ENCODE measurements at regions not wholly inside any gene's neighbourhood (a gene's known extent, or its start where the extent isn't known, plus 50 kb on each side); places are given as distances from the start of the nearest gene placed in this dataset.
A peak's percentile ranks its signal among the peaks of the same experiment; 100 is the strongest.
"Not testable (repeated sequence)": the region's sequence is repeated elsewhere in the genome, so short reads cannot be mapped to it uniquely, and the experiment has no call there.

- DNase-seq, result no peak
These were observed 91.2 kb upstream of the ERCC6L2 start for GRCh38 chr9:95784318-95784717.

DNA sequence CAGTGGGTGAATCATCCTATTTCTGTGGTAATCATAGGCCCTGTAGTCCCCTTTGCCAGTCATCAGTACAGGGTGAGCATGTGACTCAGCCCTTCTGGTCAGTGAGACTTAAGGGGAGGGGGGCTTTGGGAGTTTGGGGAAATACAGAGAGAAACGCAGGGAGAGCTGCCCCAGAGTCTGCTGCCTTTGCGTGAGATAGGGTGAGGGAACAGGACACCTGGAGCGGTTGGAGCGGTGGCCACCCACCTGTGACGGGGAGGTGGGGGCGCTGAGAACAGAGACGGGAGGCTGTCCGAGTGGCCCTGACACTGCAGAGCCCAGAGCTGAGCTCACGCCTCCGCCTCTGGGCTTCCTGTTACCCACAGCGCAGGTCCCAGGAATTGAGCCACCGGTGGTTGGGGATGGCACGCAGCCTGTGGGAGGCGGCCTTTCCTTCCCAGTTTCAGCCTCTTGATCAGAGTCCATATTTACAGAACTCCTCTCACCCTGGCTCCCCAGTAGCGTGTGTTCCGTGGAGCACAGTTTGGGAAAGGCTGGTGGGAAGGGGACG lies 92.0 kb upstream of the ERCC6L2 start:
- no peak for DNase-seq

- no peak for DNase-seq
These were observed 94.7 kb upstream of the ERCC6L2 start for GRCh38 chr9:95780751-95781150.

DNA sequence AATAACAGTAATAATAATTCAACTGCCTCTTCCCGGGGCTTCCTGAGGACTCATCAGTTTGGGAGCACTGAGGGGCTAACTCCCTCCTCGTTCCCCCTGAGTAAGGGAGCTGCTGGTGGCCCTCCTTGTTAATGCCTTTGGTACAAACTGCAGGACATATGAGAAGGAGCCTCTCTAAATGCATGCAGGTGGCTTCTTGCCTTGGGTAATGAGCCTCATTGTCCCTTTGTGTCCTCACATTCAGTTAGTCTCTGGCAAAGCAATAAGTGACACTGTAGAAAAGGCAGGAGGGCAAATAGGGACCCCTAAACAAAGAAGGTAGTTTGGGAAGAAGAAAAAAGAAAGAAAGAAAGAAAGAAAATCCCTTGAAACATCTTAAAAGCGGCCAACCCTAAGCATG lies 95.4 kb upstream of the ERCC6L2 start:
- DNase-seq, result no peak

- not testable (repeated sequence) for DNase-seq
These were observed 95.9 kb upstream of the ERCC6L2 start for GRCh38 chr9:95779597-95779996.

- no peak for DNase-seq
These were observed 96.5 kb upstream of the ERCC6L2 start for GRCh38 chr9:95778957-95779356.

DNA sequence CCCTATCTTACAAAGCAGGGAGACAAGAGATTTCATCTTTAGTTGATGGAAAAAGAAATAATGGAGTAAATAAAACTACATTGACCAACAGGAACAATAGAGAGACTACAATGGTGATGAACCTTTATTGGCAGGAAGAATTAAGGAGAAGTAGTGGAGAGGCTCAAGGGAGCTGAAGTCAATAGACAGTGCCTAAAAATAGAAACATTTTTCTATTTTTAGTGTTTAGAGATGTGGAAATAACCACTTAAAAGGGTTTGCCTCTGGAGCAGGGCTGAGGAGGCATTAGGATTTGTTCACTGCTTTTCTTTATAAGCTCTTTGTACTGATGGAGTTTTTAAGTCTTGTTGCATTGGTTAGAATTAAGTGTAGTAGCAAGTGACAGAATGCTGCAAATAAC lies 98.4 kb upstream of the ERCC6L2 start:
- no peak for DNase-seq

- DNase-seq, result no peak
These were observed 99.3 kb upstream of the ERCC6L2 start for GRCh38 chr9:95776176-95776575.

- no peak for DNase-seq
These were observed 100.3 kb upstream of the ERCC6L2 start for GRCh38 chr9:95775191-95775590.

DNA sequence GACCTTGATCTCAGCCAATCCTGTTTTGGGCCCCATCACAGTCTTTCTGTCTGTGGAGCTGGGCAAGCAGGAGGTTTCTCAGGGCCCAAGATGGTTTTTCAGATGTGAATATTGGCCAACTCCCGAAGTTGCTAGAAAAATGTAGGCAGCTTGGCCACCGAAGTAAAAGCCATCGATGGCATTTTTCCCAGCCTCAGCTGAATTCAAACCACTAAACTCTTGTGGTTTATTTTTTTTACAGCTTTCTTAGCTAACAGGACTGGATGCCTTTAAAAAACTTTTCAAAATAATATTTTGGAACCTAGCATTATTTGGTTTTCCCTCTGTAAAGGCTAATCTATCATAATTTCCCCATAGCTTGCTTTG lies 102.5 kb upstream of the ERCC6L2 start:
- no peak for DNase-seq

DNA sequence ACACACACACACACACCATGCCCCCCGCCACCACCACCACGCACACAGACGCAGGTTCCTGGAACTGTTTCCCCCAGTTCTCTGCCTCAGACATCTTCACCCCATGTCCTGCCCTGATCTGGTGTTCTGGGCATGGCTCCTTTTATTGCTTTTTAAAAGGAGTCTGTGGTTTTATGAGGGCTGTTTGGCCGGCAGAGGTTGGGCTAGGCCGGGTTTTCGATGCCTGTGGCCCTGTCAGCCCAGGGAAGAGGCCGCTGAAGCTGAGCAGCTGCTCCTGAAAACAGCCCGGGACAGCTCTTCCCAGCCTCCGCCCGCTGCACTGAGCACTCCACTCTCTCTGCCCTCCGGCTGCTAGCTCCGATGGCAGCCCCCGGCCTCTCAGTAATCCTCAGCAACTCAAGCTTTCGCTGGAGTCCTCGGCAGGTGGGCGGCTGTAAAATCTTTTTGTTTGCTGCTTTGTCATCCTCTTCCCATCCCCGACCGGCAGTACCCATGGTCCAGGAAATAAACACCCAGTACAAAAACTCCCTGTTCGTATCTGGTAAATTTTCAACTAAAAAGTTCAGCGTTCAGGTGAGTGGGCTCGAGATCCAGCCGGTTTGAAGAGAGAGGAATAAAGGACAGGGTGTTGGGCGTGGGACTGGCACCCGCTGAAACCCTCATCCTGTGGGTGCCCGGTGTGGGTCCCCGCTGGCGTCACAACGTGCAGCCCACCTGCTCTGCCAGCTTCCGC lies 103.0 kb upstream of the ERCC6L2 start:
- DNase-seq, result peak; percentile 78

DNA sequence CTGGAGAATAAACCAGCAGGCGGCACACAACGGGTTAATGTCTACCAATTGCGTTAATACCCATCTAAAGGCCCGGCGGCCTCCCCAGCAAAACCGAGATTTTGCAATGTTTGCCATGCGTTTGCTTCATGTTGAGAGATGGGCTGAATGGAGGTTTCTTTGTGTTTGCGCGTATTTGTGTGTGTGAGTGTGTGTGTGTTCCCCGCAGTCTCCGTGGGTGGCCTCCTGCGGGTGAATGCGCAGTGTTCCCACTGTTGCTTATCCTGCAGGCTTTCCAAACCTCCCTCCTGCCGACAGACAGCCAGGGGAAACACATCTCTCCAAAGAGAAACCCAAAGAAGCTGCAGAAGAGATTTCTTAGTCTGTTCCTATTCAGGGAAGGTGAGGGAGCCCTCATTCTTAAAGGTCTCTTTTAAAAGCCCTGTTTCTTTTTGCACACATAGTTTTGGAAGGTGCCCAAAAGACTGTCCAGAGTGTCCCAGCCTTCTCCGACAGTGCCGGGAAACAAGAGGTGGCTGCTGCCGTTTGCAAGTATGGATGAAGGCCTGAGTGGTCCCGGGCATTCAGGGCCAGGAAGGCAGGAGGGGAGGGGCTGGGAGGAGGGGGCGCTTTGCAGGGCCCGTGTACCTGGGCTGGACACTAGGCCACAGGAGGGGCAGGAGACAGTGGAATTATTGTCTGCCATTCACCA lies 103.8 kb upstream of the ERCC6L2 start:
- peak; percentile 59 for DNase-seq

DNA sequence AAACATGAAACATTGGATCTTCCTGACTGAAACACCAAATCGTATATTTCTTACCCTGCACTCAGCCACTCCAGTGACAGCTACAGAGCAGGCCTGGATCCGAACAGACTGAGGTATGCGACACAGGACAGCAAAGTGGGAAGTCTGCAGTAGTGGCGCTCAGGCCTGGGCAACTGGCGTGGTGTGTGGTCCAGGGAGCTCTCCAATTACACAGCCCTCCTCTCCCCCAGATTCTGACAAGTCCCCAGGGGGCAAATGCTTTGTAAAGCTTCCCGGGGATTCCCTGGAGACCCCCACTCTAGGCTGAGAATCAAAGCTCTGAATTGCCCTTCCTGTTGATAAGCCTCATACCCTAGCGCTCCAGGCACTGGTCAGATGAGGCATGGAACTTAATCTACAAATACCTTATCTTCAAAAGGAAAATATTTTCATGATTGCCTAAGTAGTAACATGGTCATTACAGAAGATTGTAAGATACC lies 104.8 kb upstream of the ERCC6L2 start:
- peak; percentile 38 for DNase-seq

GRCh38 chr9:95769909-95770433 lies 105.5 kb upstream of the ERCC6L2 start:
- no peak for DNase-seq

- no peak for DNase-seq
These were observed 106.0 kb upstream of the ERCC6L2 start for GRCh38 chr9:95769473-95769872.

- DNase-seq, result no peak
These were observed 108.6 kb upstream of the ERCC6L2 start for GRCh38 chr9:95766906-95767305.

DNA sequence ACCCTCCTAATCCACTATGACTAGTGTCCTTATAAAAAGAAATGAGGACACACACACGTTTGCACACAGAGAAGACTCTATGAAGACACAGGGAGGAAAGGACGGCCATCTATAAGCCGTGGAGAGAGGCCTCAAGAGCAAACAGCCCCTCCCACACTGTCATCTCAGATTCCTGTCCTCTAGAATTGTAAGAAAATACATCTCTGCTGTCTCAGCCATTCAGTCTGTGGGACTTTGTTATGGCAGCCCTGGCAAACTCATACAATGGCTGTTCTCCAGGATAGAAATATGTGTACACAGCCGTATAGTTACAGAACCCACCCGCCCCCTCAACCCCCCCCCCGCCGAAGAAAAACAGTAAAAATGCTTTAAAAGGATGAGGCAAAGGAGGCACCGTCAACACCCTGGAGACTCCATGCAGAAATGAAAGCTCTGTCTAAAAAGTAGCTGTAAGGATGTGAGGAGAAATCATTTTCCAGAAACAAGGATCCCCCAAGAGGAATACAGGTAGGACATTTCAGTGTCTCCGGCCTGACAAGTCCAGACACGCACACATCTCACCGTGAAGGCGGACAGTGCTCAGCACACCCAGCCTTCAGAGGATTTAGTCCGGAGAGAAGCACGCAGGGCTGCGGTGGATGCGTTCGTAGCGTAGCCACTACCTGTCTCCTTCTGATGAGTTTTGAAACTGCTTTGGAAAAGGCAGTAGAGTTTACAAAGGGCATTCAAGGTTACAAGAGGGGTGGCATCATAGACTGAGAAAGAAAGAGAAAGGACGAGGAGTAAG lies 110.8 kb upstream of the ERCC6L2 start:
- peak; percentile 36 for DNase-seq

- no peak for DNase-seq
These were observed 111.5 kb upstream of the ERCC6L2 start for GRCh38 chr9:95763983-95764382.

GRCh38 chr9:95763006-95763405 lies 112.5 kb upstream of the ERCC6L2 start:
- no peak for DNase-seq

GRCh38 chr9:95762322-95762721 lies 113.2 kb upstream of the ERCC6L2 start:
- no peak for DNase-seq

- no peak for DNase-seq
These were observed 114.7 kb upstream of the ERCC6L2 start for GRCh38 chr9:95760791-95761190.

- no peak for DNase-seq
These were observed 118.1 kb upstream of the ERCC6L2 start for GRCh38 chr9:95757439-95757838.

DNA sequence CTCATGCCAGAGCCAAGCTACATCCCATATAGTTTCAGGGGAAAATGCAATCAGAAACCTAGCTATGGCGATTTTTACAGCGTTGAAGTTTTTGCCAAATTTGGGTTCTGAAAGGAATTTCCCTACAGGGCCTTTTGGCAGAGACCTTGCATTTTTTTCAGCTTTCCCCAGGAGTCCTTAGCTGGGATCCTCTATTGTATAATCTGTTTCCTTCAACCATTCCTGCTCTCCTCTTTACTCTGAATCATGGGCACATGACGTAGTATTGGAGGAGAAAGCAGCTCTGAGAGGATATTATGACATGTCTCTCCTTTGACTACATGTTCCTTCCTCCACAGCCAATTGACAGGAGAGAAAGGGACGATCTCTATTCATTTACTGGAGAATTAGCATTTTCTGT lies 118.5 kb upstream of the ERCC6L2 start:
- no peak for DNase-seq

Measured in right kidney (tissue), 1 donor.